GM12878 (cell line): ENCODE measurements at regions not wholly inside any gene's neighbourhood (a gene's known extent, or its start where the extent isn't known, plus 50 kb on each side); places are given as distances from the start of the nearest gene placed in this dataset.

Experiments
- ATAC-seq: fragments of 200-7000 bp; cut with Tn5 transposase; 3 replicates; pipeline ENCODE4 v1.9.1; 2020; ENCODE audit warnings: mild to moderate bottlenecking, moderate library complexity
- BruUV-seq: library from RNA; stranded (reverse); fragments of 400-500 nt; replicated peaks from 2 replicates; lab custom pipeline; 2021; lab: Mats Ljungman, UMichigan
- CTCF ChIA-PET: fragments of 300-600 bp; sonication (Branson Sonifier 250); formaldehyde crosslinking; extraction: SDS; loops from one replicate; lab custom pipeline; 2021; ENCODE audit warnings: inconsistent platforms; lab: Yijun Ruan, JAX
- POLR2A ChIA-PET: fragments of 350-600 bp; formaldehyde crosslinking; extraction: SDS; loops from one replicate; lab custom pipeline; 2021; ENCODE audit warnings: inconsistent platforms; lab: Charles Lee
- RAD21 ChIA-PET: fragments of 300-600 bp; sonication (Branson Sonifier 250); formaldehyde crosslinking; loops from one replicate; lab custom pipeline; 2023; ENCODE audit warnings: antibody characterized with exemption; ENCODE audit not compliant: unreplicated experiment; lab: Charles Lee
- SMC1A ChIA-PET: fragments of 300-600 bp; sonication (Branson Sonifier 250); formaldehyde crosslinking; loops from one replicate; lab custom pipeline; 2023; ENCODE audit not compliant: unreplicated experiment, uncharacterized antibody; lab: Charles Lee
- DNase-seq: peaks from one replicate; pipeline ENCODE4 v3.0.0-alpha.2; 2011; ENCODE audit warnings: low read depth, low spot score
- FAIRE-seq: peaks from 3 replicates; lab custom pipeline; 2011; peaks lifted over from hg19 to GRCh38; lab: Jason Lieb, UNC
- H2AFZ ChIP-seq: 2 replicates; pipeline ENCODE4 v1.6.0; 2011; ENCODE audit warnings: low read depth, low read length, control low read depth; ENCODE audit not compliant: control insufficient read depth
- H3K27ac ChIP-seq: 2 replicates; pipeline ENCODE4 v1.5.1; 2011; ENCODE audit warnings: control low read depth; ENCODE audit not compliant: control insufficient read depth, insufficient read depth
- H3K27me3 ChIP-seq, 2 experiments: replicated peaks in 1 of 2; 2 replicates each; pipeline versions ENCODE4 v1.6.0 to v1.6.1; 2011; ENCODE audit warnings: low read length in 1 of 2; ENCODE audit not compliant: control insufficient read depth in 2 of 2, insufficient read depth in 2 of 2
- H3K36me3 ChIP-seq, 2 experiments: 2 replicates each; pipeline ENCODE4 v1.5.1; 2011; ENCODE audit warnings: low read length in 1 of 2; ENCODE audit not compliant: control insufficient read depth in 2 of 2, insufficient read depth in 2 of 2
- H3K4me1 ChIP-seq: 2 replicates; pipeline ENCODE4 v1.6.1; 2011; ENCODE audit warnings: mild to moderate bottlenecking, low read length, moderate library complexity, mixed read lengths; ENCODE audit not compliant: control insufficient read depth, insufficient read depth
- H3K4me2 ChIP-seq: 2 replicates; pipeline ENCODE4 v1.6.0; 2011; ENCODE audit warnings: control low read depth; ENCODE audit not compliant: control insufficient read depth, insufficient read depth
- H3K4me3 ChIP-seq: fragments of 200-600 bp; sonication (generic); 2 replicates; pipeline ENCODE4 v1.5.1; 2016
- H3K79me2 ChIP-seq: 2 replicates; pipeline ENCODE4 v1.6.0; 2011; ENCODE audit warnings: low read length; ENCODE audit not compliant: control insufficient read depth, insufficient read depth
- H3K9ac ChIP-seq: 2 replicates; pipeline ENCODE4 v1.8.0; 2011; ENCODE audit warnings: low read length, control low read depth, mixed read lengths; ENCODE audit not compliant: control insufficient read depth, insufficient read depth
- H3K9me3 ChIP-seq: replicated peaks from 3 replicates; pipeline ENCODE4 v1.5.1; 2011; ENCODE audit warnings: mild to moderate bottlenecking, low read length; ENCODE audit not compliant: control insufficient read depth, insufficient read depth
- H4K20me1 ChIP-seq: 2 replicates; pipeline ENCODE4 v1.6.0; 2011; ENCODE audit not compliant: control insufficient read depth, insufficient read depth
- ATF3 ChIP-seq: IDR thresholded peaks from 2 replicates; pipeline ENCODE4 v1.6.1; 2011; ENCODE audit warnings: low read depth, mild to moderate bottlenecking, low read length, moderate library complexity, borderline replicate concordance; ENCODE audit errors: extremely low read depth
- BHLHE40 ChIP-seq, 2 experiments: fragments of 450-650 bp in 1 of 2; IDR thresholded peaks; 2 replicates each; pipeline ENCODE4 v1.6.1; 2011 to 2017; ENCODE audit warnings: low read depth in 2 of 2, borderline replicate concordance in 1 of 2, improper control_type of control experiment in 1 of 2, low read length in 1 of 2, mild to moderate bottlenecking in 1 of 2
- BRCA1 ChIP-seq: IDR thresholded peaks from 2 replicates; pipeline ENCODE4 v1.6.1; 2011; ENCODE audit warnings: low read depth, low read length, improper control_type of control experiment
- HDAC2 ChIP-seq: fragments of 200-600 bp; sonication (generic); IDR thresholded peaks from 2 replicates; pipeline ENCODE4 v1.6.1; 2017
- JUND ChIP-seq: IDR thresholded peaks from 2 replicates; pipeline ENCODE4 v1.6.1; 2012; ENCODE audit warnings: low read depth, mild to moderate bottlenecking, low read length, improper control_type of control experiment, moderate library complexity
- KDM1A ChIP-seq: fragments of 200-600 bp; sonication (generic); IDR thresholded peaks from 2 replicates; pipeline ENCODE4 v1.6.1; 2016; ENCODE audit warnings: borderline replicate concordance
- KLF5 ChIP-seq: fragments of 450-650 bp; IDR thresholded peaks from 2 replicates; pipeline ENCODE4 v1.6.1; 2014; ENCODE audit warnings: mild to moderate bottlenecking; ENCODE audit not compliant: partially characterized antibody
- LARP7 ChIP-seq: fragments of 450-650 bp; IDR thresholded peaks from 2 replicates; pipeline ENCODE4 v1.6.1; 2017; ENCODE audit warnings: mild to moderate bottlenecking
- NFYB ChIP-seq: IDR thresholded peaks from 2 replicates; pipeline ENCODE4 v1.6.1; 2011; ENCODE audit warnings: low read depth, mild to moderate bottlenecking, low read length, improper control_type of control experiment, moderate library complexity; ENCODE audit not compliant: insufficient read depth
- POU2F2 ChIP-seq: IDR thresholded peaks from 3 replicates; pipeline ENCODE4 v1.6.1; 2011; ENCODE audit warnings: low read depth, mild to moderate bottlenecking, low read length, borderline replicate concordance
- SREBF2 ChIP-seq: IDR thresholded peaks from 2 replicates; pipeline ENCODE4 v1.6.1; 2012; ENCODE audit warnings: mild to moderate bottlenecking, low read length
- SUPT20H ChIP-seq: IDR thresholded peaks from 2 replicates; pipeline ENCODE4 v1.6.1; 2011; ENCODE audit warnings: low read depth, mild to moderate bottlenecking, low read length, moderate library complexity, borderline replicate concordance; ENCODE audit not compliant: control insufficient read depth
- TCF7 ChIP-seq: IDR thresholded peaks from 2 replicates; pipeline ENCODE4 v1.6.1; 2014; ENCODE audit warnings: antibody characterized with exemption, borderline replicate concordance
- WRNIP1 ChIP-seq: IDR thresholded peaks from 2 replicates; pipeline ENCODE4 v1.6.1; 2011; ENCODE audit warnings: low read depth, low read length, improper control_type of control experiment, borderline replicate concordance
- ZZZ3 ChIP-seq: IDR thresholded peaks from 2 replicates; pipeline ENCODE4 v1.6.1; 2011; ENCODE audit warnings: low read depth; ENCODE audit not compliant: control insufficient read depth, insufficient read length
- WGBS: methylation state at CpG from one replicate; pipeline ENCODE4 v1.1.6; 2016; ENCODE audit warnings: low lambda C conversion rate; ENCODE audit not compliant: insufficient replicate concordance, insufficient coverage; ENCODE audit errors: missing lambda C conversion rate; 5-methylcytosine and 5-hydroxymethylcytosine counted together
- in situ Hi-C: fragments of 300-500 bp; cut with MboI; formaldehyde crosslinking; loops from 9 replicates; pipeline ENCODE4 v1.14.3; 2018; ENCODE audit warnings: mixed read lengths
- intact Hi-C: fragments of 100-400 bp; cut with micrococcal nuclease; formaldehyde crosslinking; loops from one replicate; pipeline ENCODE4 v1.14.2; 2022; ENCODE audit not compliant: unreplicated experiment
- TF ChIP-seq, protein P1 (sequence below): fragments of 450-650 bp; IDR thresholded peaks from 2 replicates; pipeline ENCODE4 v1.6.1; 2017; ENCODE audit warnings: low read depth, mild to moderate bottlenecking, moderate library complexity
- TF ChIP-seq, protein P2 (sequence below): fragments of 450-650 bp; IDR thresholded peaks from 2 replicates; pipeline ENCODE4 v1.6.1; 2016; ENCODE audit warnings: mild to moderate bottlenecking

GRCh38 chr7:153152801-153153422 is 393.4 kb downstream of the ACTR3B start (continued):
- TF ChIP-seq JUND (no peak), SREBF2 (no peak)

DNA sequence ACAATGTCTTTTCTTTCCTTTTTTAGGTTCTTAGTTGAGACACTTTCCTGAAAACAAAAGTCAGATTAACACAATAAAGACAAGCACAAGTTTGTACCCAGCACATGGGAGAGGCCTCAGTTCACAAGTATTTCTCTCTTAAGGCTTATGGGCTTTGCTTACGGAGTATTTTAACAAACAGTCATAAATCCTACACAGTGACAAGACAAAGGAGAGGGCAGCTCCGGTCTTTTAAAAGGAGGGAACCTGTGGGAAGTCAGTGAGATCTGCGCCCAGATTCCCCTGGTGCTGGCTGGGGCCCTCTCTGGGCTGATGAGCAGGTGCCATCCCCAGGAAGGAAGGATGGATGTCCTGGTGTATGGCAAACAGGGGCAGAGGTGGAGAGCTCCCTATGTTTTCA is 398.6 kb downstream of the ACTR3B start:
- WGBS, result 57% methylated on average over 3 of the region's 3 CpGs
- no peak for DNase-seq
- H3K27ac ChIP-seq, result no peak overlapping the region
- H4K20me1 ChIP-seq, result no peaks in the 10 kb centered on the region
- no peak overlapping the region for H3K9ac ChIP-seq
- no TSS peak for BruUV-seq
- no peak overlapping the region for H3K4me3 ChIP-seq
- intact Hi-C loops (no loop called here), in situ Hi-C loops (no loop called here)
- ChIA-PET CTCF (no interaction called here), POLR2A (no interaction called here), SMC1A (no interaction called here), RAD21 (no interaction called here)
- H2AFZ ChIP-seq, result no peak overlapping the region
- no peaks in the 10 kb centered on the region for H3K9me3 ChIP-seq
- no peaks in the 10 kb centered on the region for H3K27me3 ChIP-seq
- no peak for ATAC-seq
- no peak for FAIRE-seq
- H3K79me2 ChIP-seq, result no peaks in the 10 kb centered on the region
- no peaks in the 10 kb centered on the region for H3K4me1 ChIP-seq
- TF ChIP-seq, protein P1, sequence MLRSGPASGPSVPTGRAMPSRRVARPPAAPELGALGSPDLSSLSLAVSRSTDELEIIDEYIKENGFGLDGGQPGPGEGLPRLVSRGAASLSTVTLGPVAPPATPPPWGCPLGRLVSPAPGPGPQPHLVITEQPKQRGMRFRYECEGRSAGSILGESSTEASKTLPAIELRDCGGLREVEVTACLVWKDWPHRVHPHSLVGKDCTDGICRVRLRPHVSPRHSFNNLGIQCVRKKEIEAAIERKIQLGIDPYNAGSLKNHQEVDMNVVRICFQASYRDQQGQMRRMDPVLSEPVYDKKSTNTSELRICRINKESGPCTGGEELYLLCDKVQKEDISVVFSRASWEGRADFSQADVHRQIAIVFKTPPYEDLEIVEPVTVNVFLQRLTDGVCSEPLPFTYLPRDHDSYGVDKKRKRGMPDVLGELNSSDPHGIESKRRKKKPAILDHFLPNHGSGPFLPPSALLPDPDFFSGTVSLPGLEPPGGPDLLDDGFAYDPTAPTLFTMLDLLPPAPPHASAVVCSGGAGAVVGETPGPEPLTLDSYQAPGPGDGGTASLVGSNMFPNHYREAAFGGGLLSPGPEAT, result no peak
- TF ChIP-seq ATF3, result no peak
- no peak for TF ChIP-seq WRNIP1
- TF ChIP-seq KLF5, result no peak
- TF ChIP-seq, protein P2, sequence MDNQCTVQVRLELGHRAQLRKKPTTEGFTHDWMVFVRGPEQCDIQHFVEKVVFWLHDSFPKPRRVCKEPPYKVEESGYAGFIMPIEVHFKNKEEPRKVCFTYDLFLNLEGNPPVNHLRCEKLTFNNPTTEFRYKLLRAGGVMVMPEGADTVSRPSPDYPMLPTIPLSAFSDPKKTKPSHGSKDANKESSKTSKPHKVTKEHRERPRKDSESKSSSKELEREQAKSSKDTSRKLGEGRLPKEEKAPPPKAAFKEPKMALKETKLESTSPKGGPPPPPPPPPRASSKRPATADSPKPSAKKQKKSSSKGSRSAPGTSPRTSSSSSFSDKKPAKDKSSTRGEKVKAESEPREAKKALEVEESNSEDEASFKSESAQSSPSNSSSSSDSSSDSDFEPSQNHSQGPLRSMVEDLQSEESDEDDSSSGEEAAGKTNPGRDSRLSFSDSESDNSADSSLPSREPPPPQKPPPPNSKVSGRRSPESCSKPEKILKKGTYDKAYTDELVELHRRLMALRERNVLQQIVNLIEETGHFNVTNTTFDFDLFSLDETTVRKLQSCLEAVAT, result no peak
- TF ChIP-seq BHLHE40 (IDR thresholded peaks at IDR 0.05; ENCODE audit: borderline replicate concordance in 1 of 2, low read depth in 2 of 2, low read length in 1 of 2), result no peak
- no peak for TF ChIP-seq ZZZ3
- TF ChIP-seq LARP7, result no peak
- no peak for TF ChIP-seq KDM1A
- TF ChIP-seq TCF7, result no peak
- TF ChIP-seq NFYB, result no peak
- no peak for TF ChIP-seq POU2F2
- no peak for TF ChIP-seq HDAC2
- TF ChIP-seq BRCA1, result no peak
- no peak for TF ChIP-seq SUPT20H
- H3K4me2 ChIP-seq, result no peak overlapping the region
- H3K36me3 ChIP-seq, result no peaks in the 10 kb centered on the region
